Right lobe of liver (tissue), 6 donors: ENCODE measurements at regions not wholly inside any gene's neighbourhood (a gene's known extent, or its start where the extent isn't known, plus 50 kb on each side); places are given as distances from the start of the nearest gene placed in this dataset.
A peak's percentile ranks its signal among the peaks of the same experiment; 100 is the strongest.

Source experiments
- ATAC-seq, 4 donors: fragments of 200-7000 bp; cut with Tn5 transposase; one replicate each; pipeline ENCODE4 v1.9.1; 2020; ENCODE audit warnings: mild to moderate bottlenecking in 4 of 4, moderate library complexity in 4 of 4
- DNase-seq, 3 donors: peaks; one replicate each; pipeline ENCODE4 v3.0.0-alpha.2; 2020
- H3K27ac ChIP-seq, 3 donors: fragments of 200-600 bp; one replicate each; pipeline ENCODE4 v1.8.0; 2022
- H3K27me3 ChIP-seq, 2 donors: fragments of 200-600 bp; one replicate each; pipeline ENCODE4 v1.8.0; 2022
- H3K36me3 ChIP-seq, 4 donors: fragments of 200-600 bp; sonication (generic) in 1 of 4; one replicate each; pipeline versions ENCODE4 v1.5.1 to v1.8.0; 2017 to 2022; ENCODE audit warnings: control low read depth in 1 of 4
- H3K4me1 ChIP-seq, 4 donors: fragments of 200-600 bp; sonication (generic) in 1 of 4; one replicate each; pipeline versions ENCODE4 v1.5.1 to v1.8.0; 2017 to 2022; ENCODE audit warnings: control low read depth in 1 of 4
- H3K4me3 ChIP-seq, 3 donors: fragments of 200-600 bp; one replicate each; pipeline ENCODE4 v1.8.0; 2022
- H3K9me3 ChIP-seq, 4 donors: fragments of 200-600 bp; sonication (generic) in 1 of 4; one replicate each; pipeline versions ENCODE4 v1.5.1 to v1.8.0; 2017 to 2022; ENCODE audit warnings: control low read depth in 1 of 4
- POLR2A ChIP-seq: fragments of 450-650 bp; IDR thresholded peaks from one replicate; pipeline ENCODE4 v1.6.1; 2017; ENCODE audit warnings: antibody characterized with exemption, mild to moderate bottlenecking
- WGBS: methylation state at CpG from one replicate; pipeline ENCODE4 v1.1.6; 2018; ENCODE audit warnings: low coverage, low lambda C conversion rate; ENCODE audit not compliant: insufficient coverage; ENCODE audit errors: missing lambda C conversion rate; 5-methylcytosine and 5-hydroxymethylcytosine counted together
- intact Hi-C, 2 donors: fragments of 100-400 bp; cut with DNase I; formaldehyde crosslinking; loops; one replicate each; pipeline versions ENCODE4 v1.11.2 to v1.14.1; 2022
- TF ChIP-seq, protein P1 (sequence below), 4 donors: fragments of 200-600 bp in 3 of 4; fragments of 450-650 bp in 1 of 4; IDR thresholded peaks; one replicate each; pipeline versions ENCODE4 v1.5.1 to v1.8.0; 2016 to 2022; ENCODE audit warnings: antibody characterized with exemption in 4 of 4, mild to moderate bottlenecking in 2 of 4
- donor health status: DM: no; HTN: yes; CAD: no.
- donor health status: DM: no; HTN: no; CAD: no.
- donor health status: DM: no; HTN: no; CAD: no.
- donor health status: DM: no; HTN: yes; CAD: no.
- donor health status: DM: no; HTN: yes; CAD: no.

DNA sequence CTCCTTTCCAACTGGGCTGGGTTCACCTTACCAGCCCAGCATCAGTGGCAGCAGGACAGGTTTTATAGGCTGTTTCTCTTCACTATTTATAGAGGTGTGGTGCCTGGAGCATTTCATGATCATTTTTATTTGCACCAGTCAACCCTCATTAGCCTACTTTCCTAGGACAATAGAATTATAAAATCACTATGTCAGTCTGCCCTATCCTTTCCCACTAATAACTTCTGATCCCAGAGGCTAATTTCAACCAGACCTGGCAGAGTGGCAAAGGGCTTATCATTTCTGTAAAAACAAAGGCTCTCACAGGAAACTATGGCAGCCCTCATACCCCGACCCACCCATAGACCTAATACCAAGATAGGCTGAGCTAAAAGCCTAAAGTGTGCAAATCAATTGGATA lies 243.5 kb upstream of the TMEFF2 start:
- WGBS: 70% methylated on average over 1 of the region's 1 CpG
- Histone ChIP-seq H3K4me1 (no peaks in the 10 kb centered on the region), H3K27me3 (no peaks in the 10 kb centered on the region), H3K9me3 (no peaks in the 10 kb centered on the region), H3K27ac (no peak overlapping the region), H3K36me3 (no peaks in the 10 kb centered on the region), H3K4me3 (no peak overlapping the region)
- TF ChIP-seq POLR2A: no peak
- TF ChIP-seq, protein P1, sequence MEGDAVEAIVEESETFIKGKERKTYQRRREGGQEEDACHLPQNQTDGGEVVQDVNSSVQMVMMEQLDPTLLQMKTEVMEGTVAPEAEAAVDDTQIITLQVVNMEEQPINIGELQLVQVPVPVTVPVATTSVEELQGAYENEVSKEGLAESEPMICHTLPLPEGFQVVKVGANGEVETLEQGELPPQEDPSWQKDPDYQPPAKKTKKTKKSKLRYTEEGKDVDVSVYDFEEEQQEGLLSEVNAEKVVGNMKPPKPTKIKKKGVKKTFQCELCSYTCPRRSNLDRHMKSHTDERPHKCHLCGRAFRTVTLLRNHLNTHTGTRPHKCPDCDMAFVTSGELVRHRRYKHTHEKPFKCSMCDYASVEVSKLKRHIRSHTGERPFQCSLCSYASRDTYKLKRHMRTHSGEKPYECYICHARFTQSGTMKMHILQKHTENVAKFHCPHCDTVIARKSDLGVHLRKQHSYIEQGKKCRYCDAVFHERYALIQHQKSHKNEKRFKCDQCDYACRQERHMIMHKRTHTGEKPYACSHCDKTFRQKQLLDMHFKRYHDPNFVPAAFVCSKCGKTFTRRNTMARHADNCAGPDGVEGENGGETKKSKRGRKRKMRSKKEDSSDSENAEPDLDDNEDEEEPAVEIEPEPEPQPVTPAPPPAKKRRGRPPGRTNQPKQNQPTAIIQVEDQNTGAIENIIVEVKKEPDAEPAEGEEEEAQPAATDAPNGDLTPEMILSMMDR (IDR thresholded peaks at IDR 0.05): no peak
- DNase-seq (no peak), ATAC-seq (no peak)
- intact Hi-C loops: no loop called here

DNA sequence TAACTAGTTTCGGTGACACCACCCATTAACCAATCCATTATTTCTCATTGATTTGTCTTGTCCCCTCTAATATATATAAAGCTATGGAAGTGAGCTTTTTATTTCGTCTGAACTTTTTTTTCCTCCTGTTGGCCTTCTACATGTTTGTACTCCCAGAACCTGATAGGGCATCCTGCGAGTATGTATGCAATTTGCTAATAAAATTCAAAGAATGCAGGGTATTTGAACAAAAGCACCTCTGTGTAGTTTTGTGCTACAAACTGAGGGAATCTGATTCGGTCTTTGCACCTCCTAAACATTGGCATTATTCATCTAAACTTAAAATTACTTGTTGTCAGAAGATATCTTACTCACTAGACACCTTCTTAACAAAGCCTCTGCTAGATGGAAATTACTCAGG lies 242.9 kb upstream of the TMEFF2 start:
- no peak overlapping the region for H3K27ac ChIP-seq
- H3K4me1 ChIP-seq: no peaks in the 10 kb centered on the region
- TF ChIP-seq POLR2A: no peak
- TF ChIP-seq, protein P1 (IDR thresholded peaks at IDR 0.05): no peak
- no peak for DNase-seq
- H3K4me3 ChIP-seq: no peak overlapping the region
- no peak for ATAC-seq
- no peaks in the 10 kb centered on the region for H3K36me3 ChIP-seq
- no peaks in the 10 kb centered on the region for H3K9me3 ChIP-seq
- intact Hi-C loops: no loop called here
- no peaks in the 10 kb centered on the region for H3K27me3 ChIP-seq
- 48% methylated on average over 4 of the region's 4 CpGs for WGBS

DNA sequence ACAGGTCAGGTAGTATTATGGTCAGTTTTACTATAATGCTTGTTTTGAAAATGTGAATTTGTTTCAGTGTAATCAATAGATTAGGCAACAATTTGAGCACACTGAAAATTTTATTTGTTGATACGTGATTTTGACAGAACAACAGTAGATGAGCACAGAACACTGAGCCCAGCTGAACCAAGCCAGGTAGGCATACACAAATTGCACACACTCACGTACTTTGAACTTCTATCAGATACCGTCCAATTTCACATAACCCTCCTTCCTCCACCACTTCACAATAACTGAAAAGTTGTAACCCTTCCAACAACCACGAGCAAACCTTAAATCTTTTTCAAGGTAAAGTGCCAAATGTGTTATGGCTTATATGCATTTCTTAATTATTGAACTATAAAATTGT lies 229.5 kb upstream of the TMEFF2 start:
- H3K4me3 ChIP-seq: no peak overlapping the region
- no peaks in the 10 kb centered on the region for H3K4me1 ChIP-seq
- H3K27ac ChIP-seq: no peak overlapping the region
- ATAC-seq: peak; percentile 57 to 86 (median 64)
- intact Hi-C loops: no loop called here
- TF ChIP-seq, protein P1 (IDR thresholded peaks at IDR 0.05): no peak
- no peak for TF ChIP-seq POLR2A
- no peaks in the 10 kb centered on the region for H3K27me3 ChIP-seq
- no peak for DNase-seq
- H3K9me3 ChIP-seq: no peaks in the 10 kb centered on the region
- WGBS: 28% methylated on average over 4 of the region's 4 CpGs
- no peaks in the 10 kb centered on the region for H3K36me3 ChIP-seq

DNA sequence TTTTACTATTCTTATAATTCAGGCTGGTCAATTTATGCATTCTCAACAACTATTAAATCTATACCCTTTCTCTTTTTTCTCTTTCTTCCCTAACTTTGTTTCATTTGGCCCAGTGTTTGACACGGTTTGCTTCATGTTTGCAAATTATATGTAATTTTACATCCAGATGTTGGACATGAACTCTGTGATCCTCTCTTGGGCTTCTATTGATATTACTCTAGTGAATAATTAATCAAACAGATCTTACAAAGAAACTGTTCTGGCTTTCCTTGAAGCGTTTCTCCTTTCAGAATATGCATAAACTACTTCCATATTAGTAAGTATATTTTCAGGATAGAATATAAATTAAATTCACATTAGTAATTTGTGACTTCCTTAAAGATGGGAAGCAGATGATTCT lies 225.1 kb upstream of the TMEFF2 start:
- no peak for DNase-seq
- H3K27me3 ChIP-seq: no peaks in the 10 kb centered on the region
- no peaks in the 10 kb centered on the region for H3K4me1 ChIP-seq
- intact Hi-C loops: no loop called here
- H3K36me3 ChIP-seq: no peaks in the 10 kb centered on the region
- H3K9me3 ChIP-seq: no peaks in the 10 kb centered on the region
- no peak overlapping the region for H3K27ac ChIP-seq
- ATAC-seq: no peak
- TF ChIP-seq, protein P1 (IDR thresholded peaks at IDR 0.05): no peak
- no peak for TF ChIP-seq POLR2A
- 55% methylated on average over 2 of the region's 2 CpGs for WGBS
- no peak overlapping the region for H3K4me3 ChIP-seq

DNA sequence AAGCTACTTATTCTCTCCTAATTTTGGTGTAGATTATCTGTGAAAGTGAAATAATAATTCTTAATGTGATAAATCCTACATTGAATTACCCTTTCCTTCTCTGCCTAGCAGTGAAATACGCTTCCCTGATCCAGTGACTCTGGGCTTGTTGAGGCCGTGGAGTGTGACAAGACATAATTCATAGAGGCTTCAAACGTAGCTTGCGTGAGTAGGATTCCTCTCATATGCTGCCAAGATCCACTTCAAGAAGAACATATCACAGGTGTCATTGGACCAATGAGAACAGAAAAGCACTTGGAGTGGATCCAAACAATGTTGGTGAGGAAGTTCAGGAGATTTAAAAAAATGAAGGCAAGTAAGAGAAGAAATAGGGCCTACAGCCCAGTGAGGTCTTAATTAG lies 221.3 kb upstream of the TMEFF2 start:
- intact Hi-C loops: no loop called here
- TF ChIP-seq, protein P1 (IDR thresholded peaks at IDR 0.05): no peak
- no peak for TF ChIP-seq POLR2A
- Histone ChIP-seq H3K4me1 (no peaks in the 10 kb centered on the region), H3K36me3 (no peaks in the 10 kb centered on the region), H3K4me3 (no peak overlapping the region), H3K27me3 (no peaks in the 10 kb centered on the region), H3K27ac (no peak overlapping the region), H3K9me3 (no peaks in the 10 kb centered on the region)
- ATAC-seq (no peak), DNase-seq (no peak)
- 33% methylated on average over 4 of the region's 4 CpGs for WGBS
